ENCODE measurements at regions not wholly inside any gene's neighbourhood (a gene's known extent, or its start where the extent isn't known, plus 50 kb on each side); places are given as distances from the start of the nearest gene placed in this dataset.

- TF ChIP-seq CTCF (IDR thresholded peaks at IDR 0.05): no peak
- H3K4me3 ChIP-seq: no peak overlapping the region
- H3K27me3 ChIP-seq: no peaks in the 10 kb centered on the region
- peak in 1 of 2 donors; percentile 70 for DNase-seq (ENCODE audit: low spot score in 2 of 2)
- H3K9me3 ChIP-seq: no peaks in the 10 kb centered on the region
- peak overlapping the region; percentile 58 to 78 for H3K27ac ChIP-seq
- H3K4me1 ChIP-seq: peaks cover 5 to 16% of the 10 kb centered on the region in 2 donors
- no peaks in the 10 kb centered on the region for H3K36me3 ChIP-seq
- intact Hi-C loops (cut with DNase I): loop anchor here (5.0 kb wide), 1 partner anchor 56 kb away; no protein-coding TSS in a partner anchor
These were observed 68.8 kb upstream of the UNC5B start for GRCh38 chr10:71143610-71144009.

DNA sequence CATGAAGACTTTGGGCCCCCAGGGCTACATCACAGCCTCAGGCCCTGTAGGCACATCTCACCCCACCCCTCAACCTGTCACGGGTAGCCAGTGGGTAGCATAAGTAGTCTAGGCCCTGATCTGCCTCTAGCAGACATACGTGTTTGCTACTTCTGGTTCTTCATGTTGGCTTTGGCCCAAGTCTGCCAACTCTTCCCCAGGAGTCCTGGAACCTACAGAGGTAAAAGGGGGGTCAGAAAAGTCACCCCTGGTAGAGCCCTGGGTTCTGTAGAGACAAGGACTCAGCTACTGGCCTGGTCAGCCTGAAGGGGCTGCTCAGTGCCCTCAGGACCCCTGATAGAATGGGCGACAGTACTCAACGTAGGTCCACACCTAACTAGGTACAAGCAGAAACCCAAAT, 67.5 kb upstream of the UNC5B start:
- no peak for TF ChIP-seq CTCF (IDR thresholded peaks at IDR 0.05)
- peaks cover 5 to 16% of the 10 kb centered on the region in 2 donors for H3K4me1 ChIP-seq
- no peak overlapping the region for H3K27ac ChIP-seq
- no peak for DNase-seq (ENCODE audit: low spot score in 2 of 2)
- no peak overlapping the region for H3K4me3 ChIP-seq
- H3K9me3 ChIP-seq: no peaks in the 10 kb centered on the region
- H3K27me3 ChIP-seq: no peaks in the 10 kb centered on the region
- no peaks in the 10 kb centered on the region for H3K36me3 ChIP-seq
- intact Hi-C loops (cut with DNase I): loop anchor here (5.0 kb wide), 1 partner anchor 58 kb away; no protein-coding TSS in a partner anchor

GRCh38 chr10:71145352-71145945, 66.9 kb upstream of the UNC5B start:
- no peak for TF ChIP-seq CTCF (IDR thresholded peaks at IDR 0.05)
- Histone ChIP-seq H3K9me3 (no peaks in the 10 kb centered on the region), H3K27ac (no peak overlapping the region), H3K4me3 (no peak overlapping the region), H3K4me1 (peaks cover 5 to 16% of the 10 kb centered on the region in 2 donors), H3K36me3 (no peaks in the 10 kb centered on the region), H3K27me3 (no peaks in the 10 kb centered on the region)
- DNase-seq (ENCODE audit: low spot score in 2 of 2): no peak
- intact Hi-C loops (cut with DNase I): no loop called here

DNA sequence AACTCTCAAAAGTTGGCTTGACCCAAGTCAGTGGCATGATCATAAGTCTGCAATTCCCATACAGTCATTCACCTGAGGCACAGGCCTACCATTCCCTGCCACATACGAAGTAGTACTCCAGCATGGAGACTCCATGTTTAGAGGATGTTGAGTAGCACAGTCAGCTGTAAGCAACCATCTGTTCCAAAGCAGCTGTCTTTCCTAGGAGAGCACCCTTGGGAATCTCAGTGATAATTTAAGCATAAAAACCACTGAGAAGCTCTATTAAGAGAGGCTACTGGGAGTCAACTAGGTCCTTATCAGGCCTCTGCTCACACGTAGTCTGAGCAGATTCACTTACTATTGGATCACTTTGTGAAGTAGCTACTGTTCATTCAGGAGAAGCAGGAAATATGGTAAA, 61.6 kb upstream of the UNC5B start:
- Histone ChIP-seq H3K27ac (no peak overlapping the region), H3K4me3 (no peak overlapping the region), H3K9me3 (no peaks in the 10 kb centered on the region), H3K4me1 (no peaks in the 10 kb centered on the region), H3K27me3 (no peaks in the 10 kb centered on the region), H3K36me3 (no peaks in the 10 kb centered on the region)
- DNase-seq (ENCODE audit: low spot score in 2 of 2): no peak
- TF ChIP-seq CTCF (IDR thresholded peaks at IDR 0.05): no peak
- intact Hi-C loops (cut with DNase I): no loop called here

DNA sequence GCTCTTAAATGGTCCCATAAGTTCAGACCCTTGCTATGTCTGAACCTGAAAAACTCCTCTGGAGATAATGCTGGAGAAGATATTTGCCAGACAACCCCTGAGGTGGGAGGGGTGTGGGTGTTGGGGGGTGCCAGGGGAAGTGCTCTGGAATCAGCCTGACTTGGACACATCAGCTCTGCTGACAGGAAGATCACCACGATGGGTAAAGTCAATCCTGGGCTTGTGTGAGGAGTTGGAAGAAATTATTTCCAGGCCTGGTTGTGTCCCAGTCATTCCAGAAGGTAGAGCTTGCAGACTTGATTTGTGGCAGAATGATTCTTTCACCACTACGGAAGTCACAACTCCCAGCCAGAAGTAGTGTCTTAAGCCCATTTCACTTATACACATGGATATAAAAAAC, 60.3 kb upstream of the UNC5B start:
- Histone ChIP-seq H3K27ac (no peak overlapping the region), H3K4me1 (no peaks in the 10 kb centered on the region), H3K4me3 (no peak overlapping the region), H3K27me3 (no peaks in the 10 kb centered on the region), H3K9me3 (no peaks in the 10 kb centered on the region), H3K36me3 (no peaks in the 10 kb centered on the region)
- TF ChIP-seq CTCF (IDR thresholded peaks at IDR 0.05): no peak
- no peak for DNase-seq (ENCODE audit: low spot score in 2 of 2)
- intact Hi-C loops (cut with DNase I): no loop called here

GRCh38 chr10:71156436-71156835, 55.9 kb upstream of the UNC5B start:
- intact Hi-C loops (cut with DNase I): no loop called here
- Histone ChIP-seq H3K36me3 (no peaks in the 10 kb centered on the region), H3K27ac (no peak overlapping the region), H3K4me1 (no peaks in the 10 kb centered on the region), H3K4me3 (no peak overlapping the region), H3K9me3 (no peaks in the 10 kb centered on the region), H3K27me3 (no peaks in the 10 kb centered on the region)
- no peak for TF ChIP-seq CTCF (IDR thresholded peaks at IDR 0.05)
- DNase-seq (ENCODE audit: low spot score in 2 of 2): no peak
